Heart left ventricle (tissue), 16 donors: ENCODE measurements at regions not wholly inside any gene's neighbourhood (a gene's known extent, or its start where the extent isn't known, plus 50 kb on each side); places are given as distances from the start of the nearest gene placed in this dataset.

Experiments used
- ATAC-seq, 4 donors: fragments of 200-7000 bp; cut with Tn5 transposase; one replicate each; pipeline ENCODE4 v1.9.1; 2020 to 2022; ENCODE audit warnings: moderate library complexity in 4 of 4, mild to moderate bottlenecking in 3 of 4, moderate number of reproducible peaks in 1 of 4
- DNase-seq, 5 donors: peaks; one replicate each; pipeline ENCODE4 v3.0.0-alpha.2; 2020
- H3K27ac ChIP-seq, 12 donors: fragments of 200-600 bp; sonication (generic) in 4 of 12; one replicate each; pipeline versions ENCODE4 v1.5.0 to v1.8.0; 2016 to 2022; ENCODE audit warnings: mild to moderate bottlenecking in 2 of 12
- H3K27me3 ChIP-seq, 9 donors: fragments of 200-600 bp; sonication (generic) in 2 of 9; one replicate each; pipeline versions ENCODE4 v1.5.1 to v1.8.0; 2016 to 2022; ENCODE audit warnings: mild to moderate bottlenecking in 3 of 9
- H3K36me3 ChIP-seq, 9 donors: fragments of 200-600 bp; sonication (generic) in 2 of 9; one replicate each; pipeline versions ENCODE4 v1.5.0 to v1.8.0; 2018 to 2022; ENCODE audit warnings: mild to moderate bottlenecking in 2 of 9
- H3K4me1 ChIP-seq, 12 donors: fragments of 200-600 bp; sonication (generic) in 4 of 12; one replicate each; pipeline versions ENCODE4 v1.5.0 to v1.8.0; 2016 to 2022; ENCODE audit warnings: mild to moderate bottlenecking in 3 of 12
- H3K4me3 ChIP-seq, 12 donors: fragments of 200-600 bp; sonication (generic) in 4 of 12; one replicate each; pipeline versions ENCODE4 v1.5.0 to v1.8.0; 2017 to 2022; ENCODE audit warnings: mild to moderate bottlenecking in 9 of 12, moderate library complexity in 4 of 12
- H3K9me3 ChIP-seq, 12 donors: fragments of 200-600 bp; sonication (generic) in 4 of 12; one replicate each; pipeline versions ENCODE4 v1.5.0 to v1.8.0; 2016 to 2022; ENCODE audit warnings: mild to moderate bottlenecking in 1 of 12
- POLR2A ChIP-seq, 2 donors: fragments of 450-650 bp; IDR thresholded peaks; one replicate each; pipeline ENCODE4 v1.6.1; 2017; ENCODE audit warnings: antibody characterized with exemption in 2 of 2, mild to moderate bottlenecking in 2 of 2, moderate library complexity in 2 of 2
- WGBS, 4 donors: extraction: QIAGEN DNeasy Blood & Tissue Kit in 2 of 4; methylation state at CpG; one replicate each; pipeline versions ENCODE4 v1.1.5 to v1.1.7; 2013 to 2018; 5-methylcytosine and 5-hydroxymethylcytosine counted together
- intact Hi-C, 10 donors: fragments of 100-400 bp; cut with DNase I; formaldehyde crosslinking; loops; one replicate each; pipeline versions ENCODE4 v1.11.1 to v1.14.2; 2022
- TF ChIP-seq, protein P1 (sequence below), 12 donors: fragments of 200-600 bp; sonication (generic) in 4 of 12; IDR thresholded peaks; one replicate each; pipeline versions ENCODE4 v1.5.0 to v1.8.0; 2018 to 2022; ENCODE audit warnings: antibody characterized with exemption in 12 of 12, mild to moderate bottlenecking in 5 of 12
- donor health status: ischemic (EF 13 %, LVEDD 7.1; RV severe dilation, severe dysfunction).
- donor health status: healthy with polysubstance abuse.
- donor health status: DM: no; HTN: yes; CAD: no.
- donor health status: DM: no; HTN: no; CAD: no.
- donor health status: ischemic (EF 25% LVEDD 6.9; RV normal size, moderate dysfunction).
- donor health status: ischemic (EF 25% LVEDD 5.7; RV mildly dilated, moderate dysfunction).
- donor health status: healthy.
- donor health status: DM: yes; HTN: yes; CAD: no.
- donor health status: ischemic (EF 35%, LVEDD 5.7; RV mildly dilated, moderate dysfunction).
- donor health status: nonischemic (EF 11% LVEDD 7.7; RV severe dilation, severe dysfunction).
- donor health status: DM: yes; HTN: yes; CAD: no.
- donor health status: PGD.
- donor health status: ischemic (EF 29% LVEDD 5.4; RV normal size, mild dysfunction).
- donor health status: nonischemic (EF 23%, LVEDD 6.1; RV moderate dilation, normal function).

DNA sequence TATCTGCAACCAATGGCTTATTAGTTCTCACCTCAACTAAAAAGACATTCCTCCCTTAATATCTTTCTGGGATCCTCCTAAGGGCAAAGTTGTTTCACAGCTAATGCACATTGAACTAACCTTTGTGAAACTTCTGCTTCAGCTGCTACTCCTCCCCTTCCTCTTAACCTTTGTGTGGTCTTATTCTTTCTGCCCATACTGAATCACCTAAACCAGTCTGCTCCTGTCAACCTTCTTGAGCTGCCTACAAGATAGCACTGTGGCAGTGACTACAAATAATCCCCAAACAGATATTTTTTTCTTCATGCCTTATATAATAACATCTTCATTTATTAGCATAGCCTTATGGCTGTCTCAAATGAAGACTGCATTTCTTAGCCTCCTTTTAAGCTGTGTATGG lies 1077.4 kb upstream of the ATXN7L3B start:
- Histone ChIP-seq H3K27ac (no peak overlapping the region), H3K36me3 (no peaks in the 10 kb centered on the region), H3K27me3 (no peaks in the 10 kb centered on the region), H3K4me3 (no peak overlapping the region), H3K4me1 (no peaks in the 10 kb centered on the region), H3K9me3 (peaks cover 0 to 3% (median 0%) of the 10 kb centered on the region in 12 donors)
- intact Hi-C loops: no loop called here
- TF ChIP-seq POLR2A (IDR thresholded peaks at IDR 0.05): no peak
- TF ChIP-seq, protein P1, sequence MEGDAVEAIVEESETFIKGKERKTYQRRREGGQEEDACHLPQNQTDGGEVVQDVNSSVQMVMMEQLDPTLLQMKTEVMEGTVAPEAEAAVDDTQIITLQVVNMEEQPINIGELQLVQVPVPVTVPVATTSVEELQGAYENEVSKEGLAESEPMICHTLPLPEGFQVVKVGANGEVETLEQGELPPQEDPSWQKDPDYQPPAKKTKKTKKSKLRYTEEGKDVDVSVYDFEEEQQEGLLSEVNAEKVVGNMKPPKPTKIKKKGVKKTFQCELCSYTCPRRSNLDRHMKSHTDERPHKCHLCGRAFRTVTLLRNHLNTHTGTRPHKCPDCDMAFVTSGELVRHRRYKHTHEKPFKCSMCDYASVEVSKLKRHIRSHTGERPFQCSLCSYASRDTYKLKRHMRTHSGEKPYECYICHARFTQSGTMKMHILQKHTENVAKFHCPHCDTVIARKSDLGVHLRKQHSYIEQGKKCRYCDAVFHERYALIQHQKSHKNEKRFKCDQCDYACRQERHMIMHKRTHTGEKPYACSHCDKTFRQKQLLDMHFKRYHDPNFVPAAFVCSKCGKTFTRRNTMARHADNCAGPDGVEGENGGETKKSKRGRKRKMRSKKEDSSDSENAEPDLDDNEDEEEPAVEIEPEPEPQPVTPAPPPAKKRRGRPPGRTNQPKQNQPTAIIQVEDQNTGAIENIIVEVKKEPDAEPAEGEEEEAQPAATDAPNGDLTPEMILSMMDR (IDR thresholded peaks at IDR 0.05): no peak
- ATAC-seq: no peak
- DNase-seq: no peak

DNA sequence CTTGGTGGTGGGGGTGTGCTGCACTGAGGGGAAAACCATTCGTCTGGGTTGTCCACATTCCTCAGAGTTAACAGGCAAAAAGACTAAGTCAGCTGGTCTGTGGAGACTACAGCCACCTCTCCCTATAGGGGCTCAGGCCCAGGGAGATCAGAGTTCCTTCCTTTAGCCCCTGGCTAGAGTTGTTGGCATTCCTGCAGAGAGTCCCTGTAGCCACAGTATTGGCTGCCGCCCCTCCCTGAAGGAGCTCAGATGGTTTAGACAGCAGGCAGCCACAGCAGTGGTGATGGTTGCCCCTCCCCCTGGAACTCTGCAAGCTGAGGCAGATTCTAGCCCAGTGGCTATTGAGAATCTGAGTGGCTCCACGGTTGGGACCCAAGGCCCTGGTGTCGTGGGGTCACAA lies 1072.5 kb upstream of the ATXN7L3B start:
- ATAC-seq: no peak
- no peaks in the 10 kb centered on the region for H3K4me1 ChIP-seq
- H3K36me3 ChIP-seq: no peaks in the 10 kb centered on the region
- DNase-seq: no peak
- WGBS, 4 donors: 49 to 57% (median 52%) methylated on average over 4 of the region's 4 CpGs
- H3K27me3 ChIP-seq: no peaks in the 10 kb centered on the region
- intact Hi-C loops: no loop called here
- H3K9me3 ChIP-seq: peaks cover 0 to 3% (median 0%) of the 10 kb centered on the region in 12 donors
- H3K27ac ChIP-seq: no peak overlapping the region
- no peak overlapping the region for H3K4me3 ChIP-seq
- TF ChIP-seq, protein P1 (IDR thresholded peaks at IDR 0.05): no peak
- TF ChIP-seq POLR2A (IDR thresholded peaks at IDR 0.05): no peak

DNA sequence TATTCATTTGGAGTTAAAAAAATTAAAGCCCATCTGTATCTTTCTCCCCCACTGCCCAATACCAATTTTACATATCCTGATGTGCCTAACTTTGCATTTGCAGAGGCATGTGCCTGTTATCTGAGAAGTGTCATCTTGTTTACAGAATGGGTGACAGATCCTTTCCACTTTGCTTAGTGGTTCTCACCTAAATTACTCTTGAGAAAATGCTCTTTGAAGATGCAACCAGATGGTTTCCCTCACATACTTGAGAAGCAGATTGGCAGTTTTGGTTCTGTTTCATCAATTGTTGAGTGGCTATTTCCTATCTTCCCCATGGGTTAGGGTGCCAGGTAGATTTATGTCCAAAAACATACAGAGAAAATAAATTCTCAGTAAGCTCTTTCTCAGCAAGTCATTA lies 1051.4 kb upstream of the ATXN7L3B start:
- ATAC-seq: no peak
- no peaks in the 10 kb centered on the region for H3K27me3 ChIP-seq
- no peaks in the 10 kb centered on the region for H3K36me3 ChIP-seq
- no peak for TF ChIP-seq POLR2A (IDR thresholded peaks at IDR 0.05)
- TF ChIP-seq, protein P1 (IDR thresholded peaks at IDR 0.05): no peak
- H3K4me1 ChIP-seq: no peaks in the 10 kb centered on the region
- intact Hi-C loops: no loop called here
- no peak for DNase-seq
- peaks cover 0 to 28% (median 11%) of the 10 kb centered on the region in 12 donors for H3K9me3 ChIP-seq
- H3K4me3 ChIP-seq: no peak overlapping the region
- H3K27ac ChIP-seq: no peak overlapping the region

DNA sequence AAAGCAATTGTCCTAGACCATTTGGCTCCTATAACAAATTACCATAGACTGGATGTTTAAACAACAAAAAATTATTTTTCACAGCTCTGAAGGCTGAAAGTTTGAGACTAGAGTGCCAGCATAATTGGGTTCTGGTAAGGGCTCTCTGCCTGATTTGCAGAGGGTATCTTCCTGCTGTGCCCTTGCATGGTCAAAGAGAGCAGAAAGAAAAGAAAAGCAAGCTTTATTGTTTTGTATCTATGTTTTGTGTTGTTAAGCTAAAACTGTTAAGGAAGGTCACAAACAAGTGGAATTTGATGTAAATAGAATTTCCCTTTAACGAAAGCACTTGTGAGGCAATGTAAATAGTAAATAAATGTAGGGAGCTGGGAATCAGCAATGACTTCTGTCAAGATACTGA lies 1031.0 kb upstream of the ATXN7L3B start:
- Histone ChIP-seq H3K4me1 (no peaks in the 10 kb centered on the region), H3K4me3 (no peak overlapping the region), H3K27ac (no peak overlapping the region), H3K36me3 (no peaks in the 10 kb centered on the region), H3K27me3 (no peaks in the 10 kb centered on the region), H3K9me3 (peaks cover 0 to 7% (median 0%) of the 10 kb centered on the region in 12 donors)
- intact Hi-C loops: no loop called here
- ATAC-seq (no peak), DNase-seq (no peak)
- TF ChIP-seq POLR2A (IDR thresholded peaks at IDR 0.05): no peak
- TF ChIP-seq, protein P1 (IDR thresholded peaks at IDR 0.05): no peak
- 60 to 67% (median 64%) methylated on average over 1 of the region's 1 CpG for WGBS, 4 donors
